ENCODE measurements at regions not wholly inside any gene's neighbourhood (a gene's known extent, or its start where the extent isn't known, plus 50 kb on each side); places are given as distances from the start of the nearest gene placed in this dataset.

DNA sequence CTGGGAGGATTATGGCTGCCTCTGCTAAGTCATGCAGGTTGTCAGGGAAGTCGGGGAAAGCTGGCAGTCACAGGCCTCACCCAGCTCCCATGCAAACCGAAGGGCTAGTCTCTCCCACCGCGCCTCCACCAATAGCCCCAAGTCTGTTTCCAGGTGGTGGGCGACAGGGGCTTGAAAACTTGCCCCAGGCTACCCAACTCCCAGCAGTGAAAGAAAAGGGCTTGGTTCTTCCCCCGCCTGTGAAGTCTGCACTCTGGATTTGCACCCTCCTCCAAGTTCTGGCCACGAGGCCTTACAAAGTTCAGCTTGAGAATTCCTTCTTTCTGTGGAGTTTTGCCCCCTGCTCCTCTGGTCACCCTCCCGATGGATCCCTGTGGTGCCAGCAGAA is 99.9 kb upstream of the CHST15 start:
- TF ChIP-seq, protein P1, sequence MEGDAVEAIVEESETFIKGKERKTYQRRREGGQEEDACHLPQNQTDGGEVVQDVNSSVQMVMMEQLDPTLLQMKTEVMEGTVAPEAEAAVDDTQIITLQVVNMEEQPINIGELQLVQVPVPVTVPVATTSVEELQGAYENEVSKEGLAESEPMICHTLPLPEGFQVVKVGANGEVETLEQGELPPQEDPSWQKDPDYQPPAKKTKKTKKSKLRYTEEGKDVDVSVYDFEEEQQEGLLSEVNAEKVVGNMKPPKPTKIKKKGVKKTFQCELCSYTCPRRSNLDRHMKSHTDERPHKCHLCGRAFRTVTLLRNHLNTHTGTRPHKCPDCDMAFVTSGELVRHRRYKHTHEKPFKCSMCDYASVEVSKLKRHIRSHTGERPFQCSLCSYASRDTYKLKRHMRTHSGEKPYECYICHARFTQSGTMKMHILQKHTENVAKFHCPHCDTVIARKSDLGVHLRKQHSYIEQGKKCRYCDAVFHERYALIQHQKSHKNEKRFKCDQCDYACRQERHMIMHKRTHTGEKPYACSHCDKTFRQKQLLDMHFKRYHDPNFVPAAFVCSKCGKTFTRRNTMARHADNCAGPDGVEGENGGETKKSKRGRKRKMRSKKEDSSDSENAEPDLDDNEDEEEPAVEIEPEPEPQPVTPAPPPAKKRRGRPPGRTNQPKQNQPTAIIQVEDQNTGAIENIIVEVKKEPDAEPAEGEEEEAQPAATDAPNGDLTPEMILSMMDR (conservative IDR thresholded peaks at IDR 0.05; ENCODE audit: low read length) = no peak; the same call in 1 of the 2 replicates
- no peak for TF ChIP-seq EZH2phosphoT487 (IDR thresholded peaks at IDR 0.05; ENCODE audit: borderline replicate concordance, low read depth, low read length)
